ENCODE measurements at regions not wholly inside any gene's neighbourhood (a gene's known extent, or its start where the extent isn't known, plus 50 kb on each side); places are given as distances from the start of the nearest gene placed in this dataset. TPM values are rescaled to one million over a fixed set of nuclear protein-coding genes. Genes with fewer than 3 reads are reported as not detected.

DNA sequence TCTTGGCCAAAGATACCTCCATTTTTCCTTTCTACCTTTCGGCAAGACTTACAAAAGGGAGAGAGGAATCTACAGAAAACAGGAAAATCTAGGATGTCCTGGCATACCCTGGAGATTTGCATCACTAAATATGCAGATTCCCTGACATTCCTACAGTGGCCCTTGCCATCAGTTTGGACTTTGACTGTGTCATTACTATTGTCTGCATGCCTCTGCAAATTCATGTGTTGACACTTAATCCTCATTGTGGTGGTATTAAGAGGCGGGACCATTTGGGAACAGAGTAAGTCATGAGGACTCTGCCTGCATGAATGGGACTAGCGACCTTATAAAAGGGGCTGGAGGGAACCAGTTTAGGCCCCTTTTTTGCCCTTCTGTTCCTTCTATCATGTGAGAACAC is 50.5 kb upstream of the DTNBP1 start:
- Histone ChIP-seq H2BK120ac (ENCODE audit: low read depth, low read length) (no peak overlapping the region), H3K4me2 (ENCODE audit: insufficient read depth, low read length, poor library complexity, severe bottlenecking) (no peak overlapping the region), H3K9ac (ENCODE audit: low read depth, low read length, poor library complexity) (no peak overlapping the region), H2BK12ac (ENCODE audit: low read length) (no peak overlapping the region), H3K4me3 (ENCODE audit: low read length in 2 of 2) (no peak overlapping the region), H3K9me3 (replicated peaks in 1 of 2; ENCODE audit: control insufficient read depth in 2 of 2, insufficient read depth in 1 of 2, low read depth in 1 of 2, low read length in 2 of 2) (peaks cover 0 to 2% of the 10 kb centered on the region in 2 donors), H2AFZ (ENCODE audit: low read length) (no peak overlapping the region), H3K14ac (ENCODE audit: low read length) (no peak overlapping the region), H3K4me1 (ENCODE audit: control insufficient read depth in 2 of 2, insufficient read depth in 1 of 2, low read depth in 1 of 2, low read length in 2 of 2) (no peaks in the 10 kb centered on the region), H3K27ac (replicated peaks; ENCODE audit: low read length) (no peak overlapping the region), H3K4ac (ENCODE audit: low read length) (no peak overlapping the region), H4K91ac (ENCODE audit: low read depth, low read length, poor library complexity) (no peak overlapping the region), H2BK15ac (ENCODE audit: low read length) (no peak overlapping the region), H4K8ac (ENCODE audit: low read depth, low read length) (no peak overlapping the region), H2AK5ac (ENCODE audit: low read depth, low read length) (no peak overlapping the region), H3K27me3 (ENCODE audit: control insufficient read depth in 3 of 3, insufficient read depth in 3 of 3, low read depth in 1 of 3, low read length in 3 of 3) (no peaks in the 10 kb centered on the region), H2BK5ac (ENCODE audit: low read length) (no peak overlapping the region), H3K23ac (ENCODE audit: low read depth, low read length, poor library complexity) (no peak overlapping the region), H3K79me1 (ENCODE audit: low read depth, low read length) (no peaks in the 10 kb centered on the region), H3K18ac (ENCODE audit: low read length) (no peak overlapping the region), H3K36me3 (replicated peaks in 1 of 2; ENCODE audit: control insufficient read depth in 2 of 2, insufficient read depth in 2 of 2, low read length in 2 of 2) (no peaks in the 10 kb centered on the region)
- WGBS, 2 donors (ENCODE audit: extremely low coverage in 2 of 2, insufficient read length in 2 of 2, insufficient replicate concordance in 1 of 2), result no CpG with 5 or more reads among the region's 3 CpGs
- no peak for DNase-seq (ENCODE audit: low spot score)

DNA sequence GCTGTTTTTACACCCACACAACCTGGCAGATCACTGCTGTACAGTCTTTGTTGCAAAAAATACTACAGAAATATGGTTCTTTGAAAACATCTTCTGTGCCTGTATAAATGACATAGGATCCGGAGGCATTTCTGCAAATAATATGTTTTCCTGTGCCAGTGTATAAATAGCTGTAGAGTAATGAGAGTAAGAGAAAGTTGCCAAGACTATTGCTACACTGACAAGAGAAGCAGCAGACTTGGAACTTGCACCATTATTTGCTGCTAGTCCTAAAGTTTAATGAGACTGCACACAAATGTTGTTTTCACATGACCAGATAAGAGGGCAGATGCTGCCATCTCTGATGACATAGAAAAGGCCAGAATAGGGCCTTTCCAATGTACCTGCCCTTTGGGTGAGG is 50.0 kb upstream of the DTNBP1 start:
- no CpG with 5 or more reads among the region's 1 CpG for WGBS, 2 donors (ENCODE audit: extremely low coverage in 2 of 2, insufficient read length in 2 of 2, insufficient replicate concordance in 1 of 2)

More for the DNA sequence above, 50.0 kb upstream of the DTNBP1 start:
- H2AK5ac ChIP-seq (ENCODE audit: low read depth, low read length), result no peak overlapping the region
- no peak overlapping the region for H3K9ac ChIP-seq (ENCODE audit: low read depth, low read length, poor library complexity)
- no peak overlapping the region for H3K4me3 ChIP-seq (ENCODE audit: low read length in 2 of 2)
- no peak overlapping the region for H2BK120ac ChIP-seq (ENCODE audit: low read depth, low read length)
- H2BK5ac ChIP-seq (ENCODE audit: low read length), result no peak overlapping the region
- no peak for DNase-seq (ENCODE audit: low spot score)
- no peak overlapping the region for H2BK12ac ChIP-seq (ENCODE audit: low read length)
- no peak overlapping the region for H3K4me2 ChIP-seq (ENCODE audit: insufficient read depth, low read length, poor library complexity, severe bottlenecking)
- no peak overlapping the region for H3K18ac ChIP-seq (ENCODE audit: low read length)
- no peak overlapping the region for H2AFZ ChIP-seq (ENCODE audit: low read length)
- H4K8ac ChIP-seq (ENCODE audit: low read depth, low read length), result no peak overlapping the region
- H3K27me3 ChIP-seq (ENCODE audit: control insufficient read depth in 3 of 3, insufficient read depth in 3 of 3, low read depth in 1 of 3, low read length in 3 of 3), result no peaks in the 10 kb centered on the region
- no peak overlapping the region for H3K23ac ChIP-seq (ENCODE audit: low read depth, low read length, poor library complexity)
- no peaks in the 10 kb centered on the region for H3K4me1 ChIP-seq (ENCODE audit: control insufficient read depth in 2 of 2, insufficient read depth in 1 of 2, low read depth in 1 of 2, low read length in 2 of 2)
- H3K36me3 ChIP-seq (replicated peaks in 1 of 2; ENCODE audit: control insufficient read depth in 2 of 2, insufficient read depth in 2 of 2, low read length in 2 of 2), result no peaks in the 10 kb centered on the region
- no peak overlapping the region for H3K14ac ChIP-seq (ENCODE audit: low read length)
- H2BK15ac ChIP-seq (ENCODE audit: low read length), result no peak overlapping the region
- H3K79me1 ChIP-seq (ENCODE audit: low read depth, low read length), result no peaks in the 10 kb centered on the region
- H3K9me3 ChIP-seq (replicated peaks in 1 of 2; ENCODE audit: control insufficient read depth in 2 of 2, insufficient read depth in 1 of 2, low read depth in 1 of 2, low read length in 2 of 2), result peaks cover 0 to 2% of the 10 kb centered on the region in 2 donors
- no peak overlapping the region for H3K4ac ChIP-seq (ENCODE audit: low read length)
- no peak overlapping the region for H4K91ac ChIP-seq (ENCODE audit: low read depth, low read length, poor library complexity)
- H3K27ac ChIP-seq (replicated peaks; ENCODE audit: low read length), result no peak overlapping the region

Small RNA genes lying in the stretch of these regions (small RNA-seq; reads per million reads assigned to genes)
- not detected for gene AL365265.1 (ENCODE audit: insufficient read depth)
